Epidermal melanocyte (primary cell): ENCODE measurements at regions not wholly inside any gene's neighbourhood (a gene's known extent, or its start where the extent isn't known, plus 50 kb on each side); places are given as distances from the start of the nearest gene placed in this dataset.
"Not testable (repeated sequence)": the region's sequence is repeated elsewhere in the genome, so short reads cannot be mapped to it uniquely, and the experiment has no call there.

Experiments used
- DNase-seq: peaks from one replicate; pipeline ENCODE4 v3.0.0; 2011; ENCODE audit warnings: low spot score; ENCODE audit not compliant: insufficient read length

DNA sequence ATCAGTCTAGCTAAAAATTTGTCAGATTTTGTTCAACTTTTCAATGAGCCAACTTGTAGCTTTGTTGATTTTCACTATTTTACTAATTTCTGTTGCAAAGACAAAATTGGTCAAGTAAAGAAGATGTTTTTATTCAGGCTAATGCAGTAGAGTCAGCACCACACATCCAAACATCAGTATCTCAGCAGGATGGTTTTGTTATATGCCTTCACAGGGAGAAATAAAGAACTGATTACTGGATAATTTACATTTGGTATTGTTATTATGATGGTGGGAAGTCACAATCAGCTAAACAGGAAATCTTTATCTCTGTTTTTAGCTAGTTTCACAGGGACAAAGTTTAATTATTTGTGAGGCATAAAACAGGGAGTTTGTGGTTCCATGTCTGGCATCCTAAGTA is 713.4 kb downstream of the SLITRK5 start:
- no peak for DNase-seq

DNA sequence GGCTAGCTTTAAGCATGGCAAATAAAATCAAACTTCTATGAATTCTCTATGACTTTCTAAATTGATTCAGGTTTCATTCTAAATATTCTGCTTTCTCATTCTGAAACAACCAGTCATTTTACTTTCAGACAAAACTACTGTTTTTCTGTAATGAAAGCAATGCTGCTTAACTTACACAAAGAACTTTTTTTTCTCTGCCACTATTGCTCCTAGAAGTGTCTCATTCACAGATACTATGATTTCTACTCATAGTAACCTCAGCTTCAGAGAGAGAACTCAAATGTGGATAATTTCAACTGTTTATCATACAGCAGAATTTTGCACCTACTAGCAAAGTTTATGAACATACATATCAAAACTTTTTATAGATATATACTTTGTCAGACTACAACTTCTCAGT is 724.6 kb downstream of the SLITRK5 start:
- no peak for DNase-seq

DNA sequence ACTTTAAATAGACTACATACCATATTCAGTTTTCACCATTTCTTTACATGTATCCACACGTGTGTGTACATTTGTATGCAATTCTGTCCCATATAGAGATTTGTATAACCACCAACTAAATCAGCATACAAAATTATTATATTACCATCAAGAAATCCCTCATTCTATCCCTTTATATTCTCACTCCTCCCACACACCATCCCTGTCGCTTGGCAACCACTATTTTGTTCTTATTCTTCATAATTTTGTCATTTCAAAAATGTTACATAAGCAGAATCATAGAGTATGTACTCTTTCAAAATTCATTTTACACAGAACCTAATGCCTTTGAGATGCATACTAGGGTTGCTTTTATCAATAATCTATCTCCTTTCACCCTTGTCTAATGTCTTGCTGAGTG is 740.5 kb downstream of the SLITRK5 start:
- no peak for DNase-seq

DNA sequence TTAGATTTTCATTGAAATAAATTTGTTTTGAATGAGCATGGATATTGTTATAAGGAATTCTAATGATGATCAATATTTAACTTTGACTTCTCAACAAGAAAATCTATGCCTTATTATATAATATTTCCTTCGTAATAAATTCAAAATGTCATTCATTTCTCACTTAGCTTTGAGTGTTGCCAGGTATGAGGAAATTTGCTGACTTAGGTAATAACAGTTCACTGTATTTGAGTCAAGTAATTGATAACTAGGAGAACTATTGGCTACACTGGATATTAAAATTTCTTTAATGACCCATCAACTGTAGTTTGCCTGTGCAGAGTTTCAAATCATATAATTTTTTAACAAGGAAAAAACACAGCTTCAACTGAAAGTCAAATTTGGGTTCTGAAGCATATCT is 746.6 kb downstream of the SLITRK5 start:
- DNase-seq: no peak

GRCh38 chr13:88424463-88424862 is 753.3 kb downstream of the SLITRK5 start:
- DNase-seq: no peak

GRCh38 chr13:88426661-88427060 is 755.5 kb downstream of the SLITRK5 start:
- DNase-seq: no peak

GRCh38 chr13:88429862-88430261 is 758.7 kb downstream of the SLITRK5 start:
- no peak for DNase-seq

- no peak for DNase-seq
Observed at GRCh38 chr13:88434953-88435352, 763.8 kb downstream of the SLITRK5 start.

DNA sequence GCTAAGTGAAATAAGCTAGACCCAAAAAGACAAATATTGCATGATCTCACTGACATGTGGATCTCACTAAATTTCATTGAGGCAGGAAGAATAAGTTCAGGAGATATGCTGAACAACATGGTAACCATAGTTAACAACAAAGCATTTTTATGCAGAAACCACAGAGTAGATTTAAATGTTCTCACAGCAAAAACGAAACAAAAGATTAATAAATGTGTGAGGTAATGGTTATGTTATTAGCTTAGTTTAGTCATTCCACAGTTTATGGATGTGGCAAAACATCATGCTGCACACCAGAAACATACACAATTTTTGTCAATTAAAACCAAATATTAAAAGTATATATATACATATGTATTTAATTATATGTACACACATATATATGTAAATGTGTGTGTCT is 765.8 kb downstream of the SLITRK5 start:
- no peak for DNase-seq

GRCh38 chr13:88450515-88450914 is 779.3 kb downstream of the SLITRK5 start:
- DNase-seq: no peak

GRCh38 chr13:88456151-88456550 is 785.0 kb downstream of the SLITRK5 start:
- no peak for DNase-seq

DNA sequence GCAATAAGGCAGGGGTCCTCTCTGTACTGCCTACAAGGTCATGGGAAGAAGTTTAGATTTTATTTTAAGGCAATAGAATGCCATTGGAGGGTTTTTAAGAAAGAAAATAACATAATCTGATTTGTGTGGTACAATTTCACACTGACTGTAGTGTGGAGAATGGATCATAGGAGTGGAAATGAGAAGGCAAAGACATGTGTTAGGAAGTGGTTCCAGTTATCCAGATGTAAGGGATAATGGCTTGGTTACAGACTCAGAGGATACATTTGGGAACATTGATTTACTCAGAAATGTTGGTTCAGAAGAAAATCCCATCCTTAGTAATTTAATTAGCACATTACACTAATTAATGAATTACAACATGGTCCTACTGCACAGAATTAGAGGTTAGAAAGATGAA is 788.2 kb downstream of the SLITRK5 start:
- DNase-seq: no peak

- DNase-seq: no peak
Observed at GRCh38 chr13:88461272-88462009, 790.3 kb downstream of the SLITRK5 start.

DNA sequence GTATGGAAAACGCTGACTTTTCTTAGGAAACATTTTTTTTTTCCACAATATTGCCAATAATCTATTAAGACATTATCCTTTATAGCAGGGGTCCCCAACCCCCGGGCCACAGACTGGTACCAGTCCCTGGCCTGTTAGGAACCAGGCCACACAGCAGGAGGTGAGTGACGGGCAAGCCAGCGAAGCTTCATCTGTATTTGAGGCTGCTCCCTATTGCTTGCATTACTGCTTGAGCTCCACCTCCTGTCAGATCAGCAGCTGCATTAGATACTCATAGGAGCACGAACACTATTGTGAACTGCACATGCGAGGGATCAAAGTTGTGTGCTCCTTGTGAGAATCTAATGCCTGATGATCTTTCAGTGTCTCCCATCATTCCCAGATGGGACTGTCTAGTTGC is 793.7 kb downstream of the SLITRK5 start:
- DNase-seq: no peak

- no peak for DNase-seq
Observed at GRCh38 chr13:88472316-88472715, 801.1 kb downstream of the SLITRK5 start.

DNA sequence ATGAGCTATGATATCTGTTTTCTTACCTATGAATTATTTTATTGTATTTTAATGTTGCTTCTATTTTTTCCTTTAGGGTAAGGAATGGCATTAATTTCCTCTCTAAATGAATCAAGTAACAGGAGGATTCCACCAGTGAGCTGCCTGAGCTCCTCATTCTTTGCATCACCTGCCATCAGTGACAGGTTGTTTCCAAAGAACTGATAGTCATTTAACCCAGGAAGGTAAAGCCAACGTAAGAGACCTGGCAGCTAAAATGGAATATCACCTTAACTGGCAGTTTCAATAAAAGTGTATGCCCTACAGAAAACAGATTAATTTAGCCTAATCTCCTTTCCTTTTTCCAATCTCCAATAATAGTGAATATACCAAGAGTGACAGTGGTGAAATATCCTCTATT is 812.0 kb downstream of the SLITRK5 start:
- no peak for DNase-seq

DNA sequence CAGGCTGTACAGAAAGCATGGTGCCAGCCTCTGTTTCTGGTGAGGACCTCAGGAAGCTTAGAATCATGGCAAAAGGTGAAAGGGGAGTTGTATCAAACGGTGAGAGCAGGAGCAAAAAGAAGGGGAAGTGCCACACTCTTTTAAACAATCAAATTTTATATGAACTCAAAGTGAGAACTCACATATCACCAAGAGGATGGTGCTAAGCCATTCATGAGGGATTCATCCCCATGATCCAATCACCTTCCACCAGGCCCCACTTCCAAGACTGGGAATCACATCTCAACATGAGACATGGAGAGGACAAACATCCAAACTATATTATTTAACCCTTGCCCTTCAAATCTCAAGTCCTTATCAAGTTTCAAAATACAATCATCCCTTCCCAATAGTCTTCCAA is 836.7 kb downstream of the SLITRK5 start:
- DNase-seq: no peak

- DNase-seq: not testable (repeated sequence)
Observed at GRCh38 chr13:88512993-88513392, 841.8 kb downstream of the SLITRK5 start.

DNA sequence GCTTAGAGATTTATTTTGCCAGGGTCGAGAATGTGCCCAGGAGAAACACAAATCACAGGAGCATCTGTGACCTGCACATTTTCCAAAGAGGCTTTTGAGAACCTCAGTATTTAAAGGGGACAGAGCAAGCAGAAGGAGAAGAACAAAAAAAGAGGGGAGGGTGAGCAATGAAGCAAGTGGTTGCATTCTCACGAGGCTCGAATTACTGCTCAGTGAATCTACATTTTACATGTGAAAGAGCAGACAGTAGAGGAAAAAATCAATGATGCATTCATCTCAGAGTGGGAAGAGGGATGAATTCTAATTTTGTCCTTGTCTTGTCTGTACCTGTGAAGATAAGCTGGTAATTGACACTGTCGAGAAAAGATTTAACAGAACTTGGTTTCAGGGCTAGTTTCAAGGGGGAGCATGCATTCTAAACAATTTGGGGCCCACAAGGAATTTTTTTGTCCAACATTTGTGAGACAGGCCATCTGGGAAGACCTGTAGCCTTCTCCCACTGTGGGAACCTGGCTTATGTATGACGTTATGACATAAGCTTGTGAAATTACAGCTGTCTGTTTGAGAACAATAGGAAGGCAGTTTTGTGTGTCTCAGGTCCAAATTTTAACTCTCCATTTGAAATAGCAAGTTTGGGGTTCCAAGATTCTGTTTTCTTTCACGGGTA is 855.1 kb downstream of the SLITRK5 start:
- no peak for DNase-seq

- DNase-seq: no peak
Observed at GRCh38 chr13:88526853-88527215, 855.7 kb downstream of the SLITRK5 start.

GRCh38 chr13:88541994-88542393 is 870.8 kb downstream of the SLITRK5 start:
- DNase-seq: no peak

DNA sequence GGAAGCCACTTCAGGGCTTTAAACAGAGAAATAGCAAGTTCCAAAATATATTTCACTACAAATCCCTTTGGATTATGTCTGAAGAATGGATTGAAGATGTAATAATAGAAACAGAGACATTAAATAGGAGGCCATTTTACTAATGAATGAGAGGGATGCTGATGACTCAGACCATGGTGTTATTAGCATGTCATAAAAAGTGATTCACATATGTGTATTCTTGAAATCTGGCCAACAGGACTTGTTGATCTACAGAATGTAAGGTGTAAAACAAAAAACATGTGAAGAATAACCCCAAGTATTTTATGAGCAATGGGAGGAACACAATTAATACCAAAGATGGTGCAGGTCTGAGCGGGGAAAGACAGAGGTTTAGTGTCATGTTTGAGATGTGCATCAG is 873.7 kb downstream of the SLITRK5 start:
- DNase-seq: no peak

DNA sequence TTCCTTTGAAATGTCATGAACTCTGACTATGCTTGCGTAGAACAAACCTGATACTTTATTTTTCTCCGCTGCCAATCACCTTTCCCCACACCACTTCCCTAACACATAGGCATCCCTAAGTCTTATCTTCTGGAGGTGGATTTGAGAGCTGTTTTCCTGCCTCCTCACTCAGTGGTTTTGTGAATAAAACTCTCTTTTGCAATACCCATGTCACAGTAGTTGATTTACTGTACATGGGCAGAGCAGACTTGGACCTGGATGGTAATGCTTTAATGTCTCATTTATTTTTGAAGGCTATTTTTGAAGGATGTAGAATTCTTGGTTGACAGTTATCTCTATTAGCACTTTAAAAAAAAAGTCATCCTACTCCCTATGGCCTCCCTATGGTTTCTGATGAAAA is 881.8 kb downstream of the SLITRK5 start:
- no peak for DNase-seq
